ENCODE measurements at regions not wholly inside any gene's neighbourhood (a gene's known extent, or its start where the extent isn't known, plus 50 kb on each side); places are given as distances from the start of the nearest gene placed in this dataset.
"Not testable (repeated sequence)": the region's sequence is repeated elsewhere in the genome, so short reads cannot be mapped to it uniquely, and the experiment has no call there.

DNA sequence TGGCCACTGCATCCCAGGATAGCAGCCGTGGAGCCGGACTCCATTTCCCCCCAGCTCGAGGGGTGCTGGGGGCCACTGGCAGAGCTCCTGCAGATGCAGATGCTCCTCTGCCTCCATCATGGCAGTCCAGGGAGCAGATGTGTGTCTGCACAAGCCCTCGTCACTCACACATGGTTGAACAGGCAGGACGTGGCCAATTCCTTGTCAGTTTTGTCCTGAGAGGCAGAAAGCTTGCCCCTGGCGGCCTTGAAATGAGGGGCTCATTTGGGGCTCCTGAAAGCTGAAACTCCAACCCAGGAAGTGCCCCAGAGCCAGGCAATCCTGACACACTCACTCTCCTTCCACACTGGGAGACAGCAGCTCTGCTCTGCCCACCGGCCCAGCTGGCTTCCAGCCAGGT, 100.9 kb upstream of the C14orf180 start:
- H3K27ac ChIP-seq (ENCODE audit: insufficient read depth, low read length), result no peak overlapping the region
- TF ChIP-seq, protein P1, sequence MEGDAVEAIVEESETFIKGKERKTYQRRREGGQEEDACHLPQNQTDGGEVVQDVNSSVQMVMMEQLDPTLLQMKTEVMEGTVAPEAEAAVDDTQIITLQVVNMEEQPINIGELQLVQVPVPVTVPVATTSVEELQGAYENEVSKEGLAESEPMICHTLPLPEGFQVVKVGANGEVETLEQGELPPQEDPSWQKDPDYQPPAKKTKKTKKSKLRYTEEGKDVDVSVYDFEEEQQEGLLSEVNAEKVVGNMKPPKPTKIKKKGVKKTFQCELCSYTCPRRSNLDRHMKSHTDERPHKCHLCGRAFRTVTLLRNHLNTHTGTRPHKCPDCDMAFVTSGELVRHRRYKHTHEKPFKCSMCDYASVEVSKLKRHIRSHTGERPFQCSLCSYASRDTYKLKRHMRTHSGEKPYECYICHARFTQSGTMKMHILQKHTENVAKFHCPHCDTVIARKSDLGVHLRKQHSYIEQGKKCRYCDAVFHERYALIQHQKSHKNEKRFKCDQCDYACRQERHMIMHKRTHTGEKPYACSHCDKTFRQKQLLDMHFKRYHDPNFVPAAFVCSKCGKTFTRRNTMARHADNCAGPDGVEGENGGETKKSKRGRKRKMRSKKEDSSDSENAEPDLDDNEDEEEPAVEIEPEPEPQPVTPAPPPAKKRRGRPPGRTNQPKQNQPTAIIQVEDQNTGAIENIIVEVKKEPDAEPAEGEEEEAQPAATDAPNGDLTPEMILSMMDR (conservative IDR thresholded peaks at IDR 0.05 in 1 of 2, IDR thresholded peaks at IDR 0.05 in 1 of 2; ENCODE audit: low read depth in 1 of 2, low read length in 2 of 2), result no peak
- no peak for TF ChIP-seq EZH2 (IDR thresholded peaks at IDR 0.05; ENCODE audit: low read length, missing control alignments)
- no peaks in the 10 kb centered on the region for H3K9me3 ChIP-seq (ENCODE audit: control insufficient read depth, insufficient read depth, low read depth, low read length)
- no peaks in the 10 kb centered on the region for H3K4me1 ChIP-seq (ENCODE audit: control insufficient read depth, extremely low read depth, insufficient read depth, low read length)
- H3K79me2 ChIP-seq (ENCODE audit: control insufficient read depth, insufficient read depth, low read length), result no peaks in the 10 kb centered on the region
- H3K4me2 ChIP-seq (ENCODE audit: extremely low read depth, insufficient read depth, low read length), result no peak overlapping the region
- no peak for DNase-seq (ENCODE audit: low read depth in 2 of 2)
- H3K9ac ChIP-seq (ENCODE audit: insufficient read depth, low read length), result no peak overlapping the region
- no peaks in the 10 kb centered on the region for H4K20me1 ChIP-seq (ENCODE audit: control insufficient read depth, extremely low read depth, insufficient read depth, low read length)
- no peaks in the 10 kb centered on the region for H3K27me3 ChIP-seq (ENCODE audit: control insufficient read depth, insufficient read depth, low read length)
- no peak overlapping the region for H2AFZ ChIP-seq (ENCODE audit: low read length)
- H3K36me3 ChIP-seq (ENCODE audit: control insufficient read depth, insufficient read depth, low read length), result no peaks in the 10 kb centered on the region
- no peak overlapping the region for H3K4me3 ChIP-seq (replicated peaks in 1 of 4; ENCODE audit: control extremely low read depth in 1 of 4, insufficient read depth in 1 of 4, low read depth in 3 of 4, low read length in 4 of 4)

DNA sequence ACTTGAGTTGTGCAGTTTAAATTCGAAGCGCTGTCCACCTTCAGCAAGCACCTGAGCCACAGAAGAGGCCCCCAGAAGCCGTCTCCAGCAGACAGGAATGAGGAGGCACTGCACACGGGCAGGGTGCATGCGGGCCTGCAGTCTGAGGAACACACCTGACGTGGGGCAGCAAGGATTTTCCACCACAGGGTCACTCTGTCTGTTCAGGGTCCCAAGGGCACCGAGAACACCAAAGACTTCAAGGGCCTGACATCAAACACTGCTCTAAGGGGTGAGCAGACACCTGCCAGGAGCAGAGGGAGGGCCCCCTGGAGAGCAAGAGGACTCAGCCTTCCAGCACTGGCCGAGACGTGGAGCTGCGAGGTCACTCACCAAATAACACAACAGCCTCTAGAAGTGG, 99.7 kb upstream of the C14orf180 start:
- Histone ChIP-seq H3K4me3 (replicated peaks in 1 of 4; ENCODE audit: control extremely low read depth in 1 of 4, insufficient read depth in 1 of 4, low read depth in 3 of 4, low read length in 4 of 4) (no peak overlapping the region), H3K4me2 (ENCODE audit: extremely low read depth, insufficient read depth, low read length) (no peak overlapping the region), H3K9ac (ENCODE audit: insufficient read depth, low read length) (no peak overlapping the region), H3K9me3 (ENCODE audit: control insufficient read depth, insufficient read depth, low read depth, low read length) (no peaks in the 10 kb centered on the region), H3K27ac (ENCODE audit: insufficient read depth, low read length) (no peak overlapping the region), H4K20me1 (ENCODE audit: control insufficient read depth, extremely low read depth, insufficient read depth, low read length) (no peaks in the 10 kb centered on the region), H3K36me3 (ENCODE audit: control insufficient read depth, insufficient read depth, low read length) (no peaks in the 10 kb centered on the region), H3K4me1 (ENCODE audit: control insufficient read depth, extremely low read depth, insufficient read depth, low read length) (no peaks in the 10 kb centered on the region), H3K79me2 (ENCODE audit: control insufficient read depth, insufficient read depth, low read length) (no peaks in the 10 kb centered on the region), H3K27me3 (ENCODE audit: control insufficient read depth, insufficient read depth, low read length) (no peaks in the 10 kb centered on the region), H2AFZ (ENCODE audit: low read length) (no peak overlapping the region)
- DNase-seq (ENCODE audit: low read depth in 2 of 2), result no peak
- TF ChIP-seq, protein P1 (conservative IDR thresholded peaks at IDR 0.05 in 1 of 2, IDR thresholded peaks at IDR 0.05 in 1 of 2; ENCODE audit: low read depth in 1 of 2, low read length in 2 of 2), result no peak
- TF ChIP-seq EZH2 (IDR thresholded peaks at IDR 0.05; ENCODE audit: low read length, missing control alignments), result no peak

DNA sequence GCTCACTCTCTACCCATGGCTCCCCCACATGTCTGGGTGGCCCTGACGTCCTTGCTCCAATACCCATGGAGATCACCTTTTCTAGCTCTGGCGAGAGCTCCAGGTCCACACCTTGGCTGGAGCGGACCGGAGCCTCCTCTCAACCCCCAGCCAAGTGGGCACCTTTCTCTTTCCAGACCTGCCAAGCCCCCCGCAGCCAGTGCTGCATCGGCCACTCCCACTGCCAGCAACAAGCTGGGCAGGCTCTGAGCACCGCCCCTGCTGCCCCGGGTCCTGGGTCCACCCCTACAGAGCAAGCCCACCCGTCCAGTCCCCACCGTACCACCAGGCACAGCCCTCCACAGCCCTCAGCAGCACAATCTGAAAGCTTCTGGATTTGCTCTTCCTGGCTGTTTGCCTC, 98.2 kb upstream of the C14orf180 start:
- TF ChIP-seq, protein P1 (conservative IDR thresholded peaks at IDR 0.05 in 1 of 2, IDR thresholded peaks at IDR 0.05 in 1 of 2; ENCODE audit: low read depth in 1 of 2, low read length in 2 of 2), result no peak
- TF ChIP-seq EZH2 (IDR thresholded peaks at IDR 0.05; ENCODE audit: low read length, missing control alignments), result no peak
- Histone ChIP-seq H3K79me2 (ENCODE audit: control insufficient read depth, insufficient read depth, low read length) (no peaks in the 10 kb centered on the region), H3K4me3 (replicated peaks in 1 of 4; ENCODE audit: control extremely low read depth in 1 of 4, insufficient read depth in 1 of 4, low read depth in 3 of 4, low read length in 4 of 4) (no peak overlapping the region), H3K4me1 (ENCODE audit: control insufficient read depth, extremely low read depth, insufficient read depth, low read length) (no peaks in the 10 kb centered on the region), H3K4me2 (ENCODE audit: extremely low read depth, insufficient read depth, low read length) (no peak overlapping the region), H3K9me3 (ENCODE audit: control insufficient read depth, insufficient read depth, low read depth, low read length) (no peaks in the 10 kb centered on the region), H3K27me3 (ENCODE audit: control insufficient read depth, insufficient read depth, low read length) (no peaks in the 10 kb centered on the region), H3K27ac (ENCODE audit: insufficient read depth, low read length) (no peak overlapping the region), H2AFZ (ENCODE audit: low read length) (no peak overlapping the region), H3K36me3 (ENCODE audit: control insufficient read depth, insufficient read depth, low read length) (no peaks in the 10 kb centered on the region), H3K9ac (ENCODE audit: insufficient read depth, low read length) (no peak overlapping the region), H4K20me1 (ENCODE audit: control insufficient read depth, extremely low read depth, insufficient read depth, low read length) (no peaks in the 10 kb centered on the region)
- DNase-seq (ENCODE audit: low read depth in 2 of 2), result no peak

DNA sequence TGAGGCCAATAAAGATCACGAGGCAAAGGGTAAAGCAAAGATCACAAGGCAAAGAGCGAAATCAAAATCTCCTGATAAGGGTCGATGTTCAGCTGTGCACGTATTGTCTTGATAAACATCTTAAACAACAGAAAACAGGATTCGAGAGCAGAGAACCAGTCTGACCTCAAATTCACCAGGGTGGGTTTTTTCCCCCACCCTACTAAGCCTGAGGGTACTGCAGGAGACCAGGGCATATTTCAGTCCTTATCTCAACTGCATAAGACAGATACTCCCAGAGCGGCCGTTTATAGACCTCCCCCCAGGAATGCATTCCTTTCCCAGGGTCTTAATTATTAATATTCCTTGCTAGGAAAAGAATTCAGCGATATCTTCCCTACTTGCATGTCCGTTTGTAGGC, 97.5 kb upstream of the C14orf180 start:
- H3K79me2 ChIP-seq (ENCODE audit: control insufficient read depth, insufficient read depth, low read length); H3K27ac ChIP-seq (ENCODE audit: insufficient read depth, low read length); H3K9me3 ChIP-seq (ENCODE audit: control insufficient read depth, insufficient read depth, low read depth, low read length); H3K9ac ChIP-seq (ENCODE audit: insufficient read depth, low read length); H3K36me3 ChIP-seq (ENCODE audit: control insufficient read depth, insufficient read depth, low read length); H3K27me3 ChIP-seq (ENCODE audit: control insufficient read depth, insufficient read depth, low read length); H3K4me1 ChIP-seq (ENCODE audit: control insufficient read depth, extremely low read depth, insufficient read depth, low read length); H4K20me1 ChIP-seq (ENCODE audit: control insufficient read depth, extremely low read depth, insufficient read depth, low read length); H3K4me3 ChIP-seq (replicated peaks in 1 of 4; ENCODE audit: control extremely low read depth in 1 of 4, insufficient read depth in 1 of 4, low read depth in 3 of 4, low read length in 4 of 4); H3K4me2 ChIP-seq (ENCODE audit: extremely low read depth, insufficient read depth, low read length); H2AFZ ChIP-seq (ENCODE audit: low read length); DNase-seq (ENCODE audit: low read depth in 2 of 2): not testable (repeated sequence)
